Trophoblast cell (in vitro differentiated cells and primary cell): ENCODE measurements at regions not wholly inside any gene's neighbourhood (a gene's known extent, or its start where the extent isn't known, plus 50 kb on each side); places are given as distances from the start of the nearest gene placed in this dataset.

Experiments used
- DNase-seq, 2 donors: peaks; one replicate each; pipeline ENCODE4 v3.0.0-alpha.2; 2016
- H2AFZ ChIP-seq: 2 replicates; pipeline ENCODE4 v1.6.1; 2013; ENCODE audit warnings: low read length, moderate library complexity, mild to moderate bottlenecking; ENCODE audit not compliant: insufficient read depth, poor library complexity
- H2AK5ac ChIP-seq: 2 replicates; pipeline ENCODE4 v1.6.1; 2013; ENCODE audit warnings: mild to moderate bottlenecking, low read length
- H2BK120ac ChIP-seq: 2 replicates; pipeline ENCODE4 v1.6.1; 2013; ENCODE audit warnings: low read length, mild to moderate bottlenecking, moderate library complexity; ENCODE audit not compliant: insufficient read depth, poor library complexity
- H2BK12ac ChIP-seq: 2 replicates; pipeline ENCODE4 v1.6.1; 2013; ENCODE audit warnings: mild to moderate bottlenecking, low read length, moderate library complexity
- H2BK5ac ChIP-seq: 2 replicates; pipeline ENCODE4 v1.6.1; 2013; ENCODE audit warnings: low read length, low read depth, moderate library complexity, mild to moderate bottlenecking; ENCODE audit not compliant: poor library complexity
- H3K14ac ChIP-seq: 2 replicates; pipeline ENCODE4 v1.6.1; 2013; ENCODE audit warnings: mild to moderate bottlenecking, low read length
- H3K18ac ChIP-seq: 2 replicates; pipeline ENCODE4 v1.6.1; 2013; ENCODE audit warnings: mild to moderate bottlenecking, low read length
- H3K23ac ChIP-seq: 2 replicates; pipeline ENCODE4 v1.6.1; 2013; ENCODE audit warnings: low read length
- H3K27ac ChIP-seq: 2 replicates; pipeline ENCODE4 v1.5.1; 2013; ENCODE audit warnings: low read depth, mild to moderate bottlenecking, inconsistent platforms, low read length, moderate library complexity
- H3K27me3 ChIP-seq: 2 replicates; pipeline ENCODE4 v1.6.1; 2013; ENCODE audit warnings: inconsistent platforms, mild to moderate bottlenecking, low read length, moderate library complexity; ENCODE audit not compliant: insufficient read depth
- H3K36me3 ChIP-seq, 2 experiments: 1 replicate in 1 of 2; 2 replicates in 1 of 2; pipeline ENCODE4 v1.6.1; 2013; ENCODE audit warnings: low read length in 2 of 2, mild to moderate bottlenecking in 2 of 2, moderate library complexity in 1 of 2; ENCODE audit not compliant: insufficient read depth in 2 of 2, control insufficient read depth in 1 of 2
- H3K4ac ChIP-seq: 2 replicates; pipeline ENCODE4 v1.6.1; 2013; ENCODE audit warnings: low read depth, mild to moderate bottlenecking, low read length, moderate library complexity
- H3K4me1 ChIP-seq, 2 experiments: 1 replicate in 1 of 2; 2 replicates in 1 of 2; pipeline ENCODE4 v1.6.1; 2013; ENCODE audit warnings: low read length in 2 of 2, mild to moderate bottlenecking in 2 of 2, moderate library complexity in 1 of 2; ENCODE audit not compliant: insufficient read depth in 2 of 2, control insufficient read depth in 1 of 2
- H3K4me2 ChIP-seq: 2 replicates; pipeline ENCODE4 v1.6.1; 2013; ENCODE audit warnings: inconsistent platforms, mild to moderate bottlenecking, low read length, moderate library complexity
- H3K4me3 ChIP-seq: 2 replicates; pipeline ENCODE4 v1.5.1; 2013; ENCODE audit warnings: mild to moderate bottlenecking, low read depth, low read length, inconsistent platforms
- H3K79me1 ChIP-seq: one replicate; pipeline ENCODE4 v1.6.1; 2013; ENCODE audit warnings: low read length
- H3K79me2 ChIP-seq: 2 replicates; pipeline ENCODE4 v1.6.1; 2013; ENCODE audit warnings: low read length, mild to moderate bottlenecking; ENCODE audit not compliant: control insufficient read depth, insufficient read depth, poor library complexity
- H3K9ac ChIP-seq: 2 replicates; pipeline ENCODE4 v1.6.1; 2013; ENCODE audit warnings: mild to moderate bottlenecking, low read length
- H3K9me3 ChIP-seq: 2 replicates; pipeline ENCODE4 v1.6.1; 2013; ENCODE audit warnings: low read depth, mild to moderate bottlenecking, control low read depth, inconsistent platforms, low read length; ENCODE audit not compliant: insufficient read depth
- H4K12ac ChIP-seq: 2 replicates; pipeline ENCODE4 v1.6.1; 2013; ENCODE audit warnings: low read depth, mild to moderate bottlenecking, low read length, moderate library complexity
- H4K8ac ChIP-seq: 2 replicates; pipeline ENCODE4 v1.6.1; 2013; ENCODE audit warnings: low read depth, mild to moderate bottlenecking, low read length, moderate library complexity
- H4K91ac ChIP-seq: one replicate; pipeline ENCODE4 v1.6.1; 2013; ENCODE audit warnings: low read depth, mild to moderate bottlenecking, low read length, moderate library complexity
- WGBS: extraction: QIAGEN DNeasy Blood & Tissue Kit; methylation state at CpG from one replicate; pipeline ENCODE4 v1.1.7; 2013; ENCODE audit warnings: missing lambda C conversion rate; ENCODE audit not compliant: insufficient read length, insufficient coverage; ENCODE audit errors: extremely low coverage; 5-methylcytosine and 5-hydroxymethylcytosine counted together

- Histone ChIP-seq H3K79me1 (no peaks in the 10 kb centered on the region), H3K14ac (no peak overlapping the region), H3K4me2 (no peak overlapping the region), H3K4me1 (no peaks in the 10 kb centered on the region), H3K27me3 (no peaks in the 10 kb centered on the region), H2AK5ac (no peak overlapping the region), H3K27ac (no peak overlapping the region), H2AFZ (no peak overlapping the region), H2BK120ac (no peak overlapping the region), H3K9me3 (no peaks in the 10 kb centered on the region), H3K18ac (no peak overlapping the region), H4K8ac (no peak overlapping the region), H3K79me2 (no peaks in the 10 kb centered on the region), H2BK5ac (no peak overlapping the region), H3K4ac (no peak overlapping the region), H2BK12ac (no peak overlapping the region), H3K36me3 (no peaks in the 10 kb centered on the region), H3K9ac (no peak overlapping the region), H4K12ac (no peak overlapping the region), H3K23ac (no peak overlapping the region), H3K4me3 (no peak overlapping the region), H4K91ac (no peak overlapping the region)
- WGBS = no CpG with 5 or more reads among the region's 14 CpGs
- no peak for DNase-seq
These were observed 369.4 kb downstream of the CDH9 start for GRCh38 chr5:26669031-26669430.

DNA sequence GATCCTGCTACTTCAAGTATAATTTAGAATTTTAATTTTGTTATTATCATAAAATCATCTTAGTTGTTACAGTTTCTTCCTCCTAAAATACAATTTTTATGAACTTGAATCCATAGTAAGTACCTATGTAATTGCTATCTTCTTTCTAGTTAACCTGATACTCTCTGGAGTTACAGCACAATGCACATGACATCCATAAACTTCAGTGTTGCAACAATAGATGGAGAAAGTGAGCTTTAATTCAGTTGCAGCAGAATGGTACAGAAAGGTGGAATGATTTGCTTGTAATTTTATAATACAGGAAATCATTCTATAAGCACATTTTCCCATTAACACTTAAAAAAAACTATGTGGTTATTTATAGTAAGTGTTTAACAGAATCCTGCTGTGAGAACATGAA, 372.0 kb downstream of the CDH9 start:
- Histone ChIP-seq H3K79me1 (no peaks in the 10 kb centered on the region), H3K9me3 (no peaks in the 10 kb centered on the region), H3K4me3 (no peak overlapping the region), H3K4me1 (no peaks in the 10 kb centered on the region), H3K27ac (no peak overlapping the region), H2AFZ (no peak overlapping the region), H2AK5ac (no peak overlapping the region), H2BK12ac (no peak overlapping the region), H3K4ac (no peak overlapping the region), H2BK5ac (no peak overlapping the region), H3K9ac (no peak overlapping the region), H3K79me2 (no peaks in the 10 kb centered on the region), H3K4me2 (no peak overlapping the region), H3K18ac (no peak overlapping the region), H3K23ac (no peak overlapping the region), H2BK120ac (no peak overlapping the region), H3K14ac (no peak overlapping the region), H4K8ac (no peak overlapping the region), H4K91ac (no peak overlapping the region), H3K27me3 (no peaks in the 10 kb centered on the region), H4K12ac (no peak overlapping the region), H3K36me3 (no peaks in the 10 kb centered on the region)
- DNase-seq = no peak

DNA sequence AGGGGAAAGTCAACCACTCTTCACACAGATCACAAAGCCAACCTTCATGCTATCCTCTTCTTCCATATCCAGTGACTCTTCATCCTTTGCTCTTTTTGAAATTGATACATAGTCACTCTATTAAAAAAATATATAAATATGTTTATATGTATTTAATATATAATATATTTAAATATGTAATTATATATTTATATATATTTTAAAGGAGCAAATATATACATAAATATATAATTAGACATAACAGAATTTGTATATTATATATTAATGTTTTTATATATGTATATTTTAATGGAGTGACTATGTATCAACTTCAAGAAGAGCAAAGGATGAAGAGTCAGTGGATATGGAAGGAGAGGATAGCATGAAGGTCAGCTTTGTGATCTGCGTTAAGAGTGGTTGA, 374.9 kb downstream of the CDH9 start:
- H3K23ac ChIP-seq = no peak overlapping the region
- no peak overlapping the region for H4K8ac ChIP-seq
- no peak overlapping the region for H3K27ac ChIP-seq
- H3K4ac ChIP-seq = no peak overlapping the region
- H2AK5ac ChIP-seq = no peak overlapping the region
- no peak overlapping the region for H2BK120ac ChIP-seq
- no peak overlapping the region for H2AFZ ChIP-seq
- no peak overlapping the region for H4K91ac ChIP-seq
- H3K4me2 ChIP-seq = no peak overlapping the region
- H3K36me3 ChIP-seq = no peaks in the 10 kb centered on the region
- WGBS = no CpG with 5 or more reads among the region's 1 CpG
- no peak overlapping the region for H2BK5ac ChIP-seq
- H3K9ac ChIP-seq = no peak overlapping the region
- no peaks in the 10 kb centered on the region for H3K4me1 ChIP-seq
- no peaks in the 10 kb centered on the region for H3K79me1 ChIP-seq
- H3K18ac ChIP-seq = no peak overlapping the region
- no peaks in the 10 kb centered on the region for H3K79me2 ChIP-seq
- no peak overlapping the region for H3K4me3 ChIP-seq
- H3K14ac ChIP-seq = no peak overlapping the region
- no peak overlapping the region for H2BK12ac ChIP-seq
- H4K12ac ChIP-seq = no peak overlapping the region
- H3K27me3 ChIP-seq = no peaks in the 10 kb centered on the region
- no peak for DNase-seq
- H3K9me3 ChIP-seq = peaks cover 5% of the 10 kb centered on the region

DNA sequence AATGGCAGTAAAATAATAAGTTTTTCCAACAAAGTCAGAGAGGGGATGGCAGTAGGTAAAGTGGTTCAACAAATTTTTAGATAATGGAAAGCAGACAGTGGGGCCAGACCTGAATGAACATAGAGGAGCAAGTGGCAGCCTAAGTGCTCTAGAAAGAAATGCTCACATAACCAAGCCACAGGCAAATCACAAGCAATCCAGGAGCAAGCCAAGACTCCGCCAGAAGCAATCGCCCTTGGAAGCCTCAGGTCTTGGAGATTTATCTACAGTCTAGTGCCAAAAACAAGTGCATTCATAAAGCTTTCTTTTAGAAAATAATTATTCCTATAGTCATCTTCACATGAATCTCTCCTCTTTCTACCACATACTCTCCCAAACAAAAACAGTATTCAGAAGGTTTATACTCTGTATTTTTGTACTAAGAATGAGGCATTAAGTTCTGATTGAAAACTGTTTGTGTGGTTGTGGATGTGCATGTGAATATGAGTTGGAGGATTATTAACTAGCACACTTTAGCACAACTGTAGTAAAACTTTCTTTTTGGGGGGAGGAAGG, 375.5 kb downstream of the CDH9 start:
- H4K91ac ChIP-seq = no peak overlapping the region
- H3K36me3 ChIP-seq = no peaks in the 10 kb centered on the region
- no peak overlapping the region for H2AFZ ChIP-seq
- no peak overlapping the region for H3K14ac ChIP-seq
- DNase-seq = no peak
- H3K4me1 ChIP-seq = no peaks in the 10 kb centered on the region
- H4K12ac ChIP-seq = no peak overlapping the region
- H3K9ac ChIP-seq = no peak overlapping the region
- H3K4me2 ChIP-seq = no peak overlapping the region
- H4K8ac ChIP-seq = no peak overlapping the region
- no peak overlapping the region for H3K18ac ChIP-seq
- peaks cover 5% of the 10 kb centered on the region for H3K9me3 ChIP-seq
- no peak overlapping the region for H3K4ac ChIP-seq
- no peak overlapping the region for H3K4me3 ChIP-seq
- no peak overlapping the region for H2BK5ac ChIP-seq
- H3K23ac ChIP-seq = no peak overlapping the region
- H3K27me3 ChIP-seq = no peaks in the 10 kb centered on the region
- no CpG with 5 or more reads among the region's 2 CpGs for WGBS
- H3K79me1 ChIP-seq = no peaks in the 10 kb centered on the region
- H2AK5ac ChIP-seq = no peak overlapping the region
- no peak overlapping the region for H2BK120ac ChIP-seq
- H3K27ac ChIP-seq = no peak overlapping the region
- no peaks in the 10 kb centered on the region for H3K79me2 ChIP-seq
- no peak overlapping the region for H2BK12ac ChIP-seq
